ENCODE measurements at regions not wholly inside any gene's neighbourhood (a gene's known extent, or its start where the extent isn't known, plus 50 kb on each side); places are given as distances from the start of the nearest gene placed in this dataset.

- no peak for DNase-seq (ENCODE audit: low read depth in 4 of 4, low spot score in 3 of 4)
Measured at GRCh38 chr16:64321066-64321465, 800.8 kb downstream of the CDH11 start.

GRCh38 chr16:64317601-64318000 lies 804.3 kb downstream of the CDH11 start:
- DNase-seq (ENCODE audit: low read depth in 4 of 4, low spot score in 3 of 4): no peak

- no peak for DNase-seq (ENCODE audit: low read depth in 4 of 4, low spot score in 3 of 4)
Measured at GRCh38 chr16:64313726-64314125, 808.1 kb downstream of the CDH11 start.

- DNase-seq (ENCODE audit: low read depth in 4 of 4, low spot score in 3 of 4): no peak
Measured at GRCh38 chr16:64312980-64313379, 808.9 kb downstream of the CDH11 start.

- no peak for DNase-seq (ENCODE audit: low read depth in 4 of 4, low spot score in 3 of 4)
Measured at GRCh38 chr16:64312292-64312691, 809.6 kb downstream of the CDH11 start.

- DNase-seq (ENCODE audit: low read depth in 4 of 4, low spot score in 3 of 4): no peak
Measured at GRCh38 chr16:64311241-64311640, 810.6 kb downstream of the CDH11 start.

GRCh38 chr16:64309398-64310110 lies 812.3 kb downstream of the CDH11 start:
- DNase-seq (ENCODE audit: low read depth in 4 of 4, low spot score in 3 of 4): no peak

- DNase-seq (ENCODE audit: low read depth in 4 of 4, low spot score in 3 of 4): no peak
Measured at GRCh38 chr16:64308721-64309120, 813.1 kb downstream of the CDH11 start.

GRCh38 chr16:64307431-64307830 lies 814.4 kb downstream of the CDH11 start:
- no peak for DNase-seq (ENCODE audit: low read depth in 4 of 4, low spot score in 3 of 4)

GRCh38 chr16:64305663-64306062 lies 816.2 kb downstream of the CDH11 start:
- DNase-seq (ENCODE audit: low read depth in 4 of 4, low spot score in 3 of 4): no peak

GRCh38 chr16:64304951-64305350 lies 816.9 kb downstream of the CDH11 start:
- no peak for DNase-seq (ENCODE audit: low read depth in 4 of 4, low spot score in 3 of 4)

GRCh38 chr16:64304396-64304795 lies 817.5 kb downstream of the CDH11 start:
- no peak for DNase-seq (ENCODE audit: low read depth in 4 of 4, low spot score in 3 of 4)

- no peak for DNase-seq (ENCODE audit: low read depth in 4 of 4, low spot score in 3 of 4)
Measured at GRCh38 chr16:64297863-64298600, 823.8 kb downstream of the CDH11 start.

- DNase-seq (ENCODE audit: low read depth in 4 of 4, low spot score in 3 of 4): no peak
Measured at GRCh38 chr16:64295466-64295865, 826.4 kb downstream of the CDH11 start.

- no peak for DNase-seq (ENCODE audit: low read depth in 4 of 4, low spot score in 3 of 4)
Measured at GRCh38 chr16:64292953-64293352, 828.9 kb downstream of the CDH11 start.

- no peak for DNase-seq (ENCODE audit: low read depth in 4 of 4, low spot score in 3 of 4)
Measured at GRCh38 chr16:64292161-64292560, 829.7 kb downstream of the CDH11 start.

GRCh38 chr16:64290461-64290860 lies 831.4 kb downstream of the CDH11 start:
- DNase-seq (ENCODE audit: low read depth in 4 of 4, low spot score in 3 of 4): no peak

- DNase-seq (ENCODE audit: low read depth in 4 of 4, low spot score in 3 of 4): no peak
Measured at GRCh38 chr16:64287655-64288528, 834.0 kb downstream of the CDH11 start.

- no peak for DNase-seq (ENCODE audit: low read depth in 4 of 4, low spot score in 3 of 4)
Measured at GRCh38 chr16:64282181-64282580, 839.7 kb downstream of the CDH11 start.

GRCh38 chr16:64280317-64280716 lies 841.5 kb downstream of the CDH11 start:
- DNase-seq (ENCODE audit: low read depth in 4 of 4, low spot score in 3 of 4): no peak

GRCh38 chr16:64278196-64278595 lies 843.7 kb downstream of the CDH11 start:
- no peak for DNase-seq (ENCODE audit: low read depth in 4 of 4, low spot score in 3 of 4)

All from right renal pelvis (tissue), 4 donors.